CD4-positive, CD25-positive, alpha-beta regulatory T cell (primary cell): ENCODE measurements at regions not wholly inside any gene's neighbourhood (a gene's known extent, or its start where the extent isn't known, plus 50 kb on each side); places are given as distances from the start of the nearest gene placed in this dataset.

Source experiments
- ATAC-seq, 2 donors: fragments of 150-1000 bp; cut with Tn5 transposase; one replicate each; pipeline ENCODE4 v1.10.0; 2021; ENCODE audit warnings: low read depth in 2 of 2, moderate number of reproducible peaks in 2 of 2, moderate library complexity in 1 of 2
- DNase-seq, 3 donors: peaks; one replicate each; pipeline versions ENCODE4 v3.0.0 to v3.0.0-alpha.2; 2012 to 2022; ENCODE audit warnings: mixed read lengths in 1 of 3
- H3K27ac ChIP-seq: one replicate; pipeline ENCODE4 v1.7.0; 2013; ENCODE audit warnings: mild to moderate bottlenecking, low read length; ENCODE audit not compliant: insufficient read depth, poor library complexity, severe bottlenecking
- H3K27me3 ChIP-seq: one replicate; pipeline ENCODE4 v1.7.0; 2013; ENCODE audit warnings: low read length; ENCODE audit not compliant: control insufficient read depth, insufficient read depth
- H3K36me3 ChIP-seq: one replicate; pipeline ENCODE4 v1.7.0; 2013; ENCODE audit warnings: mild to moderate bottlenecking, low read length, moderate library complexity; ENCODE audit not compliant: control insufficient read depth, insufficient read depth
- H3K4me1 ChIP-seq: 2 replicates; pipeline ENCODE4 v1.7.0; 2013; ENCODE audit warnings: mild to moderate bottlenecking, low read length; ENCODE audit not compliant: insufficient read depth, control insufficient read depth, poor library complexity, severe bottlenecking
- H3K4me3 ChIP-seq: one replicate; pipeline ENCODE4 v1.7.0; 2013; ENCODE audit warnings: low read depth, mild to moderate bottlenecking, low read length, moderate library complexity
- H3K9me3 ChIP-seq, 2 experiments: 1 replicate in 1 of 2; 2 replicates in 1 of 2; pipeline ENCODE4 v1.7.0; 2013; ENCODE audit warnings: low read length in 2 of 2, mild to moderate bottlenecking in 1 of 2, moderate library complexity in 1 of 2; ENCODE audit not compliant: control insufficient read depth in 2 of 2
- H3K27ac Mint-ChIP-seq, 3 donors: one replicate each; pipeline ENCODE4 v1.8.0; 2020 to 2022; ENCODE audit warnings: mild to moderate bottlenecking in 3 of 3, mixed read lengths in 3 of 3, moderate library complexity in 2 of 3
- H3K27me3 Mint-ChIP-seq: one replicate; pipeline ENCODE4 v1.8.0; 2022; ENCODE audit warnings: mild to moderate bottlenecking, mixed read lengths
- H3K36me3 Mint-ChIP-seq: one replicate; pipeline ENCODE4 v1.8.0; 2020; ENCODE audit warnings: mixed read lengths
- H3K4me1 Mint-ChIP-seq, 4 donors: one replicate each; pipeline ENCODE4 v1.8.0; 2020 to 2022; ENCODE audit warnings: mixed read lengths in 4 of 4, mild to moderate bottlenecking in 1 of 4
- H3K4me3 Mint-ChIP-seq, 4 donors: one replicate each; pipeline ENCODE4 v1.8.0; 2020 to 2022; ENCODE audit warnings: mild to moderate bottlenecking in 4 of 4, mixed read lengths in 4 of 4, moderate library complexity in 3 of 4
- H3K9me3 Mint-ChIP-seq, 7 donors: one replicate each; pipeline ENCODE4 v1.8.0; 2020 to 2022; ENCODE audit warnings: mixed read lengths in 7 of 7, mild to moderate bottlenecking in 3 of 7, moderate library complexity in 2 of 7

GRCh38 chr13:80196756-80197155 is 144.2 kb downstream of the SPRY2 start:
- no peaks in the 10 kb centered on the region for H3K36me3 Mint-ChIP-seq
- H3K36me3 ChIP-seq, result no peaks in the 10 kb centered on the region
- no peak overlapping the region for H3K4me3 ChIP-seq
- H3K9me3 Mint-ChIP-seq, result peaks cover 0 to 7% (median 5%) of the 10 kb centered on the region in 7 donors
- ATAC-seq (no peak), DNase-seq (no peak)
- no peaks in the 10 kb centered on the region for H3K27me3 Mint-ChIP-seq
- no peak overlapping the region for H3K27ac Mint-ChIP-seq
- H3K4me3 Mint-ChIP-seq, result no peak overlapping the region
- H3K4me1 ChIP-seq, result no peaks in the 10 kb centered on the region
- no peaks in the 10 kb centered on the region for H3K4me1 Mint-ChIP-seq
- H3K27ac ChIP-seq, result no peak overlapping the region
- no peaks in the 10 kb centered on the region for H3K27me3 ChIP-seq
- no peaks in the 10 kb centered on the region for H3K9me3 ChIP-seq

GRCh38 chr13:80195649-80196048 is 145.3 kb downstream of the SPRY2 start:
- Histone ChIP-seq H3K27me3 (no peaks in the 10 kb centered on the region), H3K36me3 (no peaks in the 10 kb centered on the region), H3K9me3 (no peaks in the 10 kb centered on the region), H3K4me3 (no peak overlapping the region), H3K27ac (no peak overlapping the region), H3K4me1 (no peaks in the 10 kb centered on the region)
- DNase-seq (no peak), ATAC-seq (no peak)
- Mint-ChIP-seq H3K4me3 (no peak overlapping the region), H3K9me3 (peaks cover 0 to 10% (median 2%) of the 10 kb centered on the region in 7 donors), H3K27me3 (no peaks in the 10 kb centered on the region), H3K27ac (no peak overlapping the region), H3K4me1 (no peaks in the 10 kb centered on the region), H3K36me3 (no peaks in the 10 kb centered on the region)

DNA sequence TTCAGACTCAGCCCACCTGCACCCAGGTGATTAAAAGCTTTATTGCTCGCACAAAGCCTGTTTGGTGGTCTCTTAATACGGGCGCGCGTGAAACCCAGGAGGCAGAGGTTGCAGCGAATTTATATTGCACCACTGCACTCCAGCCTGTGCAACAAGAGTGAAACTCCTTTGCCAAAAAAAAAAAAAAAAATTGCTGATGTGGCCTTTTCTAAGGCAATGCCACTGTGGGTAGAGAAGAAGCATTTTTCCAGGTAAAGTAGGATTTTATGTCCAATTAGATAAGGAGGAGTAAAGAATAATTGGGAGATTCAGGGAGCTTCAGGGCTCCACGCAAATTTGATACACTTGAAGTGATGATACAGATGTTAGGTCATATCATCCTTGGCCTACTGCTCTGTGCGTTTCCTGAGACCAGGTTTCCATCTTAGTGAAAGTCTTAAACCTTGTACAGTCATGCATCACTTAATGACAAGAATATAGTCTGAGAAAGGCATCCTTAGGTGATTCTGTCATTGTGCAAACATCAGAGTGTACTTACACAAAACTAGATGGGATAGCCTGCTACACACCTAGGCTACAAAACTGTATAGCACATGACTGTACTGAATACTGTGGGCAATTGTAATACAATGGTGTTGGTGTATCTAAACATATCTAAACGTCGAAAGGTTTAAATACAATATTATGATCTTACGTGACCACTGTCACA is 150.9 kb downstream of the SPRY2 start:
- Mint-ChIP-seq H3K27me3 (no peaks in the 10 kb centered on the region), H3K27ac (no peak overlapping the region), H3K9me3 (peaks cover 0 to 9% (median 2%) of the 10 kb centered on the region in 7 donors), H3K4me1 (no peaks in the 10 kb centered on the region), H3K36me3 (no peaks in the 10 kb centered on the region), H3K4me3 (no peak overlapping the region)
- H3K27me3 ChIP-seq, result no peaks in the 10 kb centered on the region
- H3K4me1 ChIP-seq, result no peaks in the 10 kb centered on the region
- H3K4me3 ChIP-seq, result no peak overlapping the region
- no peak for ATAC-seq
- no peak for DNase-seq
- H3K9me3 ChIP-seq, result no peaks in the 10 kb centered on the region
- no peak overlapping the region for H3K27ac ChIP-seq
- H3K36me3 ChIP-seq, result no peaks in the 10 kb centered on the region

DNA sequence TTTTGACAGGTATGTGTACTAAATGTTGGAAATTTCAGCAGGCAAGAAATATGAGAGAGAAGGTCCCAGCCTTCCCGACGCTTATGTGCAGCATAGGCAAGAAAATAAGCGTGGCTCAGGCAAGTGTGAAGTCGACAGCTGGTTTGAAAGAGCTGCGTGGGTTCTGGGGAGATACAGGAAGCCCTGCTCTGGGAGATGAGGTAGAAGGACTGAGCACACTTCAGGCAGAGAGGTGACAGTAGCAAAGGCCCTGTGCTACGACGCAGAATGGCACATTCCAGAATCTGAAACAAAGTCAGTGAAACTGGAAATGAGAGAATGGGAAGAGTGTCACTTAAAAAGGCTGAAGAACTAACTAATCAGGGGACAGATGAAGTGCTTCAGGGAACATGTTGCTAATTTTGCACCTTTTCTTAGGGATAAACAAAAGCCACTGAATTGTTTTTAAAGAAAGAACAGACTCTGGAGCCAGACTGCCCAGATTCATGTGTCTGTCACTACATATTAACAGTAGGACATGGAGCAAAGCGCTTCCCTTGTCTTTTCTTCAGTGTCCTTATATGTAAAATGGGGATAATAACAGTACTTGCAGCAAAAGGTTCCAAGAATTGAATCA is 160.1 kb downstream of the SPRY2 start:
- Mint-ChIP-seq H3K36me3 (no peaks in the 10 kb centered on the region), H3K4me1 (no peaks in the 10 kb centered on the region), H3K27ac (no peak overlapping the region), H3K27me3 (no peaks in the 10 kb centered on the region), H3K9me3 (peaks cover 0 to 17% (median 3%) of the 10 kb centered on the region in 7 donors), H3K4me3 (no peak overlapping the region)
- H3K4me3 ChIP-seq, result no peak overlapping the region
- no peaks in the 10 kb centered on the region for H3K36me3 ChIP-seq
- DNase-seq, result no peak
- H3K9me3 ChIP-seq, result no peaks in the 10 kb centered on the region
- no peaks in the 10 kb centered on the region for H3K27me3 ChIP-seq
- H3K4me1 ChIP-seq, result no peaks in the 10 kb centered on the region
- H3K27ac ChIP-seq, result no peak overlapping the region
- ATAC-seq, result no peak

- no peaks in the 10 kb centered on the region for H3K4me1 Mint-ChIP-seq
- H3K27me3 Mint-ChIP-seq, result no peaks in the 10 kb centered on the region
- ATAC-seq, result no peak
- no peak for DNase-seq
- Histone ChIP-seq H3K36me3 (no peaks in the 10 kb centered on the region), H3K4me3 (no peak overlapping the region), H3K4me1 (no peaks in the 10 kb centered on the region), H3K27ac (no peak overlapping the region), H3K9me3 (no peaks in the 10 kb centered on the region), H3K27me3 (no peaks in the 10 kb centered on the region)
- no peak overlapping the region for H3K4me3 Mint-ChIP-seq
- H3K36me3 Mint-ChIP-seq, result no peaks in the 10 kb centered on the region
- no peak overlapping the region for H3K27ac Mint-ChIP-seq
- peaks cover 0 to 12% (median 3%) of the 10 kb centered on the region in 7 donors for H3K9me3 Mint-ChIP-seq
Observed at GRCh38 chr13:80177327-80177726, 163.6 kb downstream of the SPRY2 start.

DNA sequence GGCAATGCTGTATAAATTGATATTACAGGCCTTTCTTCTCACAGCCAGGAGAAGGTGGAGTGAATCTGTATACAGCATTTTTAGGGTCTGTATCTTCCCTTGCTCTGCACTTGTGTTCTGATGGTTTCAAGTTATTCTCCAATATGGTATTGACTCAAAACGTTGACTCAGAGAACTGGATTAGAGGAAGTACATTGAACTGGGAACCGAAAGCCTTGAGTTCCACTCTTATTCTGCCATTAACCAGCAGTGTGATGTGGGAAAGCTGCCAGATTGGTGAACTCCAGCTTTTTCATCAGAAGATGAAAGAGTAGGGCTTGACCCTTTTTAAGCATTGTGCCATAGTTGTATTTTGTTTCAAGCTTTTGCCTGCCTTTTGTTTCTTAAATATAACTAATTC is 167.7 kb downstream of the SPRY2 start:
- DNase-seq, result no peak
- H3K36me3 Mint-ChIP-seq, result no peaks in the 10 kb centered on the region

GRCh38 chr13:80171096-80171495 is 169.8 kb downstream of the SPRY2 start:
- Mint-ChIP-seq H3K9me3 (peaks cover 2 to 12% (median 4%) of the 10 kb centered on the region in 7 donors), H3K36me3 (no peaks in the 10 kb centered on the region), H3K27me3 (no peaks in the 10 kb centered on the region), H3K27ac (no peak overlapping the region), H3K4me3 (no peak overlapping the region), H3K4me1 (no peaks in the 10 kb centered on the region)
- Histone ChIP-seq H3K9me3 (no peaks in the 10 kb centered on the region), H3K4me1 (no peaks in the 10 kb centered on the region), H3K36me3 (no peaks in the 10 kb centered on the region), H3K27ac (no peak overlapping the region), H3K4me3 (no peak overlapping the region), H3K27me3 (no peaks in the 10 kb centered on the region)
- no peak for DNase-seq
- ATAC-seq, result no peak

More for the DNA sequence above, 167.7 kb downstream of the SPRY2 start:
- Histone ChIP-seq H3K4me1 (no peaks in the 10 kb centered on the region), H3K4me3 (no peak overlapping the region), H3K27me3 (no peaks in the 10 kb centered on the region), H3K36me3 (no peaks in the 10 kb centered on the region), H3K9me3 (no peaks in the 10 kb centered on the region), H3K27ac (no peak overlapping the region)
- Mint-ChIP-seq H3K9me3 (peaks cover 0 to 12% (median 1%) of the 10 kb centered on the region in 7 donors), H3K27me3 (no peaks in the 10 kb centered on the region), H3K4me1 (no peaks in the 10 kb centered on the region), H3K4me3 (no peak overlapping the region), H3K27ac (no peak overlapping the region)
- ATAC-seq, result no peak
